HG03575 (cell line): ENCODE measurements at regions not wholly inside any gene's neighbourhood (a gene's known extent, or its start where the extent isn't known, plus 50 kb on each side); places are given as distances from the start of the nearest gene placed in this dataset.
"Not testable (repeated sequence)": the region's sequence is repeated elsewhere in the genome, so short reads cannot be mapped to it uniquely, and the experiment has no call there.

ENCODE experiments used
- ATAC-seq: cut with Tn5 transposase; IDR thresholded peaks from one replicate; pipeline ENCODE4 v1.9.1; 2021; ENCODE audit not compliant: unreplicated experiment, insufficient number of reproducible peaks, low FRiP score; ENCODE audit errors: extremely low read depth

GRCh38 chr6:115219645-115220044 is 841.0 kb downstream of the FRK start:
- ATAC-seq, result no peak

- no peak for ATAC-seq
These were observed 843.9 kb downstream of the FRK start for GRCh38 chr6:115216835-115217234.

- no peak for ATAC-seq
These were observed 846.4 kb downstream of the FRK start for GRCh38 chr6:115214283-115214682.

GRCh38 chr6:115203381-115203780 is 857.3 kb downstream of the FRK start:
- no peak for ATAC-seq

GRCh38 chr6:115194981-115195638 is 852.3 kb upstream of the HS3ST5 start:
- no peak for ATAC-seq

GRCh38 chr6:115191989-115192388 is 849.2 kb upstream of the HS3ST5 start:
- ATAC-seq, result no peak

GRCh38 chr6:115190534-115190933 is 847.7 kb upstream of the HS3ST5 start:
- ATAC-seq, result no peak

- not testable (repeated sequence) for ATAC-seq
These were observed 832.6 kb upstream of the HS3ST5 start for GRCh38 chr6:115175456-115175855.

GRCh38 chr6:115165912-115166311 is 823.1 kb upstream of the HS3ST5 start:
- not testable (repeated sequence) for ATAC-seq

- ATAC-seq, result no peak
These were observed 816.9 kb upstream of the HS3ST5 start for GRCh38 chr6:115159733-115160132.

GRCh38 chr6:115137910-115138309 is 795.1 kb upstream of the HS3ST5 start:
- ATAC-seq, result no peak

- ATAC-seq, result no peak
These were observed 791.0 kb upstream of the HS3ST5 start for GRCh38 chr6:115133790-115134189.

- no peak for ATAC-seq
These were observed 789.1 kb upstream of the HS3ST5 start for GRCh38 chr6:115131709-115132490.

GRCh38 chr6:115121513-115121912 is 778.7 kb upstream of the HS3ST5 start:
- ATAC-seq, result not testable (repeated sequence)

GRCh38 chr6:115120391-115120790 is 777.6 kb upstream of the HS3ST5 start:
- no peak for ATAC-seq

- ATAC-seq, result no peak
These were observed 748.6 kb upstream of the HS3ST5 start for GRCh38 chr6:115091461-115091860.

- ATAC-seq, result no peak
These were observed 735.7 kb upstream of the HS3ST5 start for GRCh38 chr6:115078555-115078954.

GRCh38 chr6:115071962-115072361 is 729.1 kb upstream of the HS3ST5 start:
- ATAC-seq, result no peak

GRCh38 chr6:115067690-115068447 is 725.0 kb upstream of the HS3ST5 start:
- ATAC-seq, result no peak

- ATAC-seq, result no peak
These were observed 721.9 kb upstream of the HS3ST5 start for GRCh38 chr6:115064680-115065079.
